Glomerular visceral epithelial cell (primary cell): ENCODE measurements at regions not wholly inside any gene's neighbourhood (a gene's known extent, or its start where the extent isn't known, plus 50 kb on each side); places are given as distances from the start of the nearest gene placed in this dataset.
"Not testable (repeated sequence)": the region's sequence is repeated elsewhere in the genome, so short reads cannot be mapped to it uniquely, and the experiment has no call there.

Source experiments
- DNase-seq: peaks from one replicate; pipeline ENCODE4 v3.0.0-alpha.2; 2016; ENCODE audit errors: extremely low spot score

GRCh38 chr1:8144323-8144722 lies 118.2 kb upstream of the ERRFI1 start:
- DNase-seq: no peak

- peak; percentile 66 for DNase-seq
These were observed 117.0 kb upstream of the ERRFI1 start for GRCh38 chr1:8142955-8143629.

- DNase-seq: no peak
These were observed 113.8 kb upstream of the ERRFI1 start for GRCh38 chr1:8139941-8140340.

- DNase-seq: no peak
These were observed 113.3 kb upstream of the ERRFI1 start for GRCh38 chr1:8139383-8139782.

GRCh38 chr1:8138673-8139072 lies 112.6 kb upstream of the ERRFI1 start:
- no peak for DNase-seq

GRCh38 chr1:8137481-8138244 lies 111.6 kb upstream of the ERRFI1 start:
- DNase-seq: peak; percentile 87

GRCh38 chr1:8136766-8137165 lies 110.7 kb upstream of the ERRFI1 start:
- no peak for DNase-seq

- DNase-seq: no peak
These were observed 109.1 kb upstream of the ERRFI1 start for GRCh38 chr1:8135250-8135649.

- DNase-seq: no peak
These were observed 108.6 kb upstream of the ERRFI1 start for GRCh38 chr1:8134546-8135235.

- DNase-seq: peak; percentile 71
These were observed 107.7 kb upstream of the ERRFI1 start for GRCh38 chr1:8133657-8134430.

GRCh38 chr1:8133190-8133589 lies 107.1 kb upstream of the ERRFI1 start:
- DNase-seq: no peak

GRCh38 chr1:8127171-8127641 lies 101.1 kb upstream of the ERRFI1 start:
- no peak for DNase-seq

GRCh38 chr1:8122477-8123407 lies 96.6 kb upstream of the ERRFI1 start:
- no peak for DNase-seq

- no peak for DNase-seq
These were observed 96.0 kb upstream of the ERRFI1 start for GRCh38 chr1:8122160-8122476.

- DNase-seq: no peak
These were observed 95.4 kb upstream of the ERRFI1 start for GRCh38 chr1:8121261-8122159.

GRCh38 chr1:8120693-8121260 lies 94.7 kb upstream of the ERRFI1 start:
- DNase-seq: no peak

- DNase-seq: not testable (repeated sequence)
These were observed 92.6 kb upstream of the ERRFI1 start for GRCh38 chr1:8118736-8119135.

- no peak for DNase-seq
These were observed 91.9 kb upstream of the ERRFI1 start for GRCh38 chr1:8118031-8118451.

GRCh38 chr1:8116894-8117264 lies 90.8 kb upstream of the ERRFI1 start:
- DNase-seq: no peak

- DNase-seq: no peak
These were observed 89.7 kb upstream of the ERRFI1 start for GRCh38 chr1:8115769-8116167.
